Loucy (cell line): ENCODE measurements at regions not wholly inside any gene's neighbourhood (a gene's known extent, or its start where the extent isn't known, plus 50 kb on each side); places are given as distances from the start of the nearest gene placed in this dataset.

ENCODE experiments used
- CTCF ChIP-seq: fragments of 200-600 bp; sonication (generic); conservative IDR thresholded peaks from 2 replicates; pipeline ENCODE4 v1.5.1; 2014; ENCODE audit warnings: mild to moderate bottlenecking, antibody characterized with exemption, low read length
- EZH2phosphoT487 ChIP-seq: fragments of 200-600 bp; IDR thresholded peaks from 2 replicates; pipeline ENCODE4 v1.6.1; 2018; ENCODE audit warnings: antibody characterized with exemption, mild to moderate bottlenecking, moderate library complexity, borderline replicate concordance

GRCh38 chr22:22167791-22168189 lies 76.8 kb upstream of the VPREB1 start:
- TF ChIP-seq CTCF (no peak), EZH2phosphoT487 (no peak)
